ENCODE measurements at regions not wholly inside any gene's neighbourhood (a gene's known extent, or its start where the extent isn't known, plus 50 kb on each side); places are given as distances from the start of the nearest gene placed in this dataset.

DNA sequence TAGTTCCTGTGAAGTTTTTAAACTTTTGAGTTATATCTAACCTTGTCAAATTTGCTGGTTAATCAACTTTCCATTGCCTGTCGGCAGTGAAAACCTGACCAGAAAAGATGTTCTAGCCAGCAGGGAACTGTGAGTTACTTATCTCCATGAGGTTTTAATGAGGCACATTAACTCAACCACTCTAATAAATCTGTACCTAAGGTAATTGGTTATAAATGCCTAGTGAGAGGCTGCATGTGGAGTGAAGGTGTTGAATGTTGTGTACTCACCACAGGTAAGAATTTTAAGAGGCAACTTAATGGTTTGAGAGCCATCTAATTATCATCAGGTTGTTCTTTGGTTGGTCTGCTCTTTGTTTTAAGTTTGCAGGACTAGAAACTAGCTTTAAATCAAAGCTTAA is 138.4 kb upstream of the LHX8 start:
- no peak overlapping the region for H3K27ac Mint-ChIP-seq
- no peaks in the 10 kb centered on the region for H3K36me3 ChIP-seq (replicated peaks in 1 of 2; ENCODE audit: control extremely low read depth in 1 of 2, control insufficient read depth in 1 of 2, extremely low read depth in 1 of 2, insufficient read depth in 2 of 2, low read length in 1 of 2)
- ChIA-PET POLR2A (no interaction called here), CTCF (no interaction called here)
- H3K9ac ChIP-seq (ENCODE audit: low read length): no peak overlapping the region
- no peaks in the 10 kb centered on the region for H3K4me1 Mint-ChIP-seq
- H3K79me2 ChIP-seq (ENCODE audit: control insufficient read depth, insufficient read depth, low read length): no peaks in the 10 kb centered on the region
- no peak overlapping the region for H3K4me3 ChIP-seq (ENCODE audit: control extremely low read depth in 1 of 5, extremely low read depth in 1 of 5, insufficient read depth in 1 of 5, low read depth in 2 of 5, low read length in 4 of 5)
- no peaks in the 10 kb centered on the region for H3K27me3 ChIP-seq (replicated peaks in 1 of 4; ENCODE audit: control extremely low read depth in 1 of 4, control insufficient read depth in 3 of 4, insufficient read depth in 4 of 4, low read length in 3 of 4)
- H3K27ac ChIP-seq (ENCODE audit: low read length in 2 of 2): no peak overlapping the region
- peaks cover 2% of the 10 kb centered on the region for H3K9me3 Mint-ChIP-seq (ENCODE audit: insufficient read depth)
- DNase-seq (no peak), ATAC-seq (ENCODE audit: low read depth) (no peak)
- no peak overlapping the region for H3K4me3 Mint-ChIP-seq
- no peak overlapping the region for H3K4me2 ChIP-seq (replicated peaks; ENCODE audit: low read depth, low read length, poor library complexity, severe bottlenecking)
- TF ChIP-seq EZH2 (IDR thresholded peaks at IDR 0.05; ENCODE audit: borderline replicate concordance, insufficient read depth, low read depth, low read length, poor library complexity, severe bottlenecking): no peak
- TF ChIP-seq, protein P1, sequence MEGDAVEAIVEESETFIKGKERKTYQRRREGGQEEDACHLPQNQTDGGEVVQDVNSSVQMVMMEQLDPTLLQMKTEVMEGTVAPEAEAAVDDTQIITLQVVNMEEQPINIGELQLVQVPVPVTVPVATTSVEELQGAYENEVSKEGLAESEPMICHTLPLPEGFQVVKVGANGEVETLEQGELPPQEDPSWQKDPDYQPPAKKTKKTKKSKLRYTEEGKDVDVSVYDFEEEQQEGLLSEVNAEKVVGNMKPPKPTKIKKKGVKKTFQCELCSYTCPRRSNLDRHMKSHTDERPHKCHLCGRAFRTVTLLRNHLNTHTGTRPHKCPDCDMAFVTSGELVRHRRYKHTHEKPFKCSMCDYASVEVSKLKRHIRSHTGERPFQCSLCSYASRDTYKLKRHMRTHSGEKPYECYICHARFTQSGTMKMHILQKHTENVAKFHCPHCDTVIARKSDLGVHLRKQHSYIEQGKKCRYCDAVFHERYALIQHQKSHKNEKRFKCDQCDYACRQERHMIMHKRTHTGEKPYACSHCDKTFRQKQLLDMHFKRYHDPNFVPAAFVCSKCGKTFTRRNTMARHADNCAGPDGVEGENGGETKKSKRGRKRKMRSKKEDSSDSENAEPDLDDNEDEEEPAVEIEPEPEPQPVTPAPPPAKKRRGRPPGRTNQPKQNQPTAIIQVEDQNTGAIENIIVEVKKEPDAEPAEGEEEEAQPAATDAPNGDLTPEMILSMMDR (IDR thresholded peaks at IDR 0.05): no peak
- 100% methylated on average over 1 of the region's 1 CpG for WGBS (ENCODE audit: insufficient coverage)
- H4K20me1 ChIP-seq (ENCODE audit: control insufficient read depth, insufficient read depth, low read length, poor library complexity, severe bottlenecking): no peaks in the 10 kb centered on the region
- H3K27me3 Mint-ChIP-seq: no peaks in the 10 kb centered on the region
- H2AFZ ChIP-seq (ENCODE audit: insufficient read depth, low read depth, low read length, poor library complexity, severe bottlenecking): no peak overlapping the region
- no peaks in the 10 kb centered on the region for H3K4me1 ChIP-seq (ENCODE audit: control insufficient read depth in 2 of 2, insufficient read depth in 2 of 2, low read length in 2 of 2)
- H3K9me3 ChIP-seq (ENCODE audit: control extremely low read depth in 1 of 3, control insufficient read depth in 2 of 3, insufficient read depth in 1 of 3, low read length in 2 of 3): peaks cover 0 to 1% (median 0%) of the 10 kb centered on the region in 3 donors
- intact Hi-C loops (cut with micrococcal nuclease): no loop called here

DNA sequence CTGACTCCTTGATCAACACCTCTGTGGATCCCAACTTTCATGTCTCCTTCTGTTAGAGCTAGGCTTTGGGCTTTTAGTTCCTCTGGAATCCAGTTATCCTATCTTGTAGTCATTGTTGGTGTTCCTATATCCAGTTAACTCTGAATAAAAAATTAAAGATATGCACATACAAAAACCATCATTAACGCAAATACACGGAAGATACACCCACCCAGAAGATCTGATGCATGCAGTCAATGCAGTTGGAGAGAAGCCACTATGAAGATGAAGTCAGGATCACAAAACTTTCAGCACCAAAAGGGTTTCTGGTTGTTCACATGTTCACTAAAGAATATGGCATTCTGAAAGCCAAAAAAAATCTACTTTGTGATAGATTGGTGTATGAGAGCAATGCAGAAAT is 123.6 kb upstream of the LHX8 start:
- Histone ChIP-seq H2AFZ (ENCODE audit: insufficient read depth, low read depth, low read length, poor library complexity, severe bottlenecking) (no peak overlapping the region), H3K79me2 (ENCODE audit: control insufficient read depth, insufficient read depth, low read length) (no peaks in the 10 kb centered on the region), H3K27me3 (replicated peaks in 1 of 4; ENCODE audit: control extremely low read depth in 1 of 4, control insufficient read depth in 3 of 4, insufficient read depth in 4 of 4, low read length in 3 of 4) (no peaks in the 10 kb centered on the region), H3K4me2 (replicated peaks; ENCODE audit: low read depth, low read length, poor library complexity, severe bottlenecking) (no peak overlapping the region), H3K27ac (ENCODE audit: low read length in 2 of 2) (no peak overlapping the region), H3K4me3 (ENCODE audit: control extremely low read depth in 1 of 5, extremely low read depth in 1 of 5, insufficient read depth in 1 of 5, low read depth in 2 of 5, low read length in 4 of 5) (no peak overlapping the region), H3K36me3 (replicated peaks in 1 of 2; ENCODE audit: control extremely low read depth in 1 of 2, control insufficient read depth in 1 of 2, extremely low read depth in 1 of 2, insufficient read depth in 2 of 2, low read length in 1 of 2) (no peaks in the 10 kb centered on the region), H3K9me3 (ENCODE audit: control extremely low read depth in 1 of 3, control insufficient read depth in 2 of 3, insufficient read depth in 1 of 3, low read length in 2 of 3) (peaks cover 0 to 1% (median 0%) of the 10 kb centered on the region in 3 donors), H3K4me1 (ENCODE audit: control insufficient read depth in 2 of 2, insufficient read depth in 2 of 2, low read length in 2 of 2) (no peaks in the 10 kb centered on the region), H4K20me1 (ENCODE audit: control insufficient read depth, insufficient read depth, low read length, poor library complexity, severe bottlenecking) (no peaks in the 10 kb centered on the region), H3K9ac (ENCODE audit: low read length) (no peak overlapping the region)
- intact Hi-C loops (cut with micrococcal nuclease): no loop called here
- ChIA-PET POLR2A (no interaction called here), CTCF (no interaction called here)
- H3K27ac Mint-ChIP-seq: no peak overlapping the region
- ATAC-seq (ENCODE audit: low read depth) (no peak), DNase-seq (no peak)
- no peaks in the 10 kb centered on the region for H3K27me3 Mint-ChIP-seq
- H3K4me1 Mint-ChIP-seq: no peaks in the 10 kb centered on the region
- H3K9me3 Mint-ChIP-seq (ENCODE audit: insufficient read depth): no peaks in the 10 kb centered on the region
- no peak overlapping the region for H3K4me3 Mint-ChIP-seq
- TF ChIP-seq EZH2 (IDR thresholded peaks at IDR 0.05; ENCODE audit: borderline replicate concordance, insufficient read depth, low read depth, low read length, poor library complexity, severe bottlenecking): no peak
- no CpG with 5 or more reads among the region's 2 CpGs for WGBS (ENCODE audit: insufficient coverage)

Data from B cell (primary cell).